NCI-H2107 treated with DMSO at 0.1 percent for 48 hours (cell line): ENCODE measurements at regions not wholly inside any gene's neighbourhood (a gene's known extent, or its start where the extent isn't known, plus 50 kb on each side); places are given as distances from the start of the nearest gene placed in this dataset.

Experiments used
- DNase-seq: peaks from one replicate; lab custom pipeline; 2025; ENCODE audit not compliant: unreplicated experiment; lab: John Stamatoyannopoulos, UW

DNA sequence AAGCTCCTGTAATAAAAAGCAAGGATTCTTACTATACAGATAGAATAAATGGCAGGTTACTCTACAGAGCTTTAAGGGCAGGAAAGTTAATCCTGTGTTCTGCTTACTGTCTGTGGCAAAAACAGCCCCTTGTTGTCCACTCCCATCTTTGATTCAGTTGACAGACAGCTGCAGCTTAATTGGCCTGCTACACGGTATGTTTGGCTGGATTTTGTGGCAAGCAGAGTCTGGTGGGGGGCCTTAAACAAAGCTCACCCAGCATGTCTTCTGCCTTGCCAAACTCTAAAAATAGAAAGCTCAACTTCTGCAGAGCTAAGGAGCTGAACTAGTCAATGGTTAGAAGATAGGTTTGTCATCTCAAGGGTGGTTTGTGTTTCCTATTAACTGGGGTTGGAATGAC is 407.2 kb downstream of the HLX start:
- DNase-seq = no peak

DNA sequence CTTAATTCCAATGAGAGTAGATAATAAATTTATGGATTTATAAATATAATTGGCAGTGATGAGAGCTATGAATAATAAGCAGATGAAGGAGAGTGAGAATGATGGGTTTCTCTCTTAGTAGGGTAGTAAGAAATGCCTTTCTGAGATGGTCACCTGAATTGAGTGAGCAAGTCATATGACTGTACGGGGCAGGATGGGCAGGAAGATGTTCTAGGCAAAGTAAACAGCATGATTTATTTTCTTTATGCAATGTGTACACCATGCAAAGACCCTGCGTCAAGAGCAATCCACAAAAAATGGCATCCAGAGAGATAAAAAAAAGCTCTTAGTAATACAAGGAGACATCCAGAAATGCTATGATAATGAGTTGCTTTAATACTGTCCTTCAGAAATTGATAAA is 409.9 kb downstream of the HLX start:
- DNase-seq = no peak

DNA sequence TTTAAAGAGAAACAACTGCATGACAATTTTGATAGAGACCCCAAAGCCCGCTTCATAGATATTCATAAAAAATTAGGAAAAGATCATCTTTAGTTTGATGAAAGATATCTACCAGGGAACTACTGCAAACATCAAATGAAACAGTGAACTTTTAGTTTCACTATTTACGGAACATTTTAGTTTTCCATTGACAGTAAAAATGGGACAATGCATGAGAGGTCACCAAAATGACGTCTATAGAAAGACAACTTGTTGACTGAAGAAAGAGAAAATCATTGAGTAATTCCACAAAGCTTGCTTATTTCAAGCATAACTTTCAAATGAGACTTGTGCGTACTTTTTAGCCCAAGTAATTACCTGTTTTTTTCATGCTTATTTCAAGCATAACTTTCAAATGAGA is 411.4 kb downstream of the HLX start:
- DNase-seq = no peak

DNA sequence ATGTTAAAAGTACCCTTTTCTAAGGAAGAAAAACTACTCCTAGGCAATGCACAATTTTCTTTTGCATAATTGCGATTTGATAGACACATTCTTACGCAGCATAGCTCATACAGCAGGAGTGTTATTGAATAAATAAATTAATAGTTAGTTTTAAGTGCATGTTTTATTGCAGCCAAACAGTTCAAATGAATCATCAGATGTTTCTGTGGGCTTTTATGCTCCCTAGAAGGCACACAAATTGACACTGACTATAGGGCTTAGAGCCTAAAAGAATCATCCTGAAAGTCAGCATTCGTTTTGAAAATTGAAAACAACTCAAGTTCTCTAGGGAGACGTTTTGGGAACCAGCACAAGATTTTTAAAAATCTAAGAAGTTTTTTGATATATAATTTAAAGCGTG is 411.9 kb downstream of the HLX start:
- no peak for DNase-seq

DNA sequence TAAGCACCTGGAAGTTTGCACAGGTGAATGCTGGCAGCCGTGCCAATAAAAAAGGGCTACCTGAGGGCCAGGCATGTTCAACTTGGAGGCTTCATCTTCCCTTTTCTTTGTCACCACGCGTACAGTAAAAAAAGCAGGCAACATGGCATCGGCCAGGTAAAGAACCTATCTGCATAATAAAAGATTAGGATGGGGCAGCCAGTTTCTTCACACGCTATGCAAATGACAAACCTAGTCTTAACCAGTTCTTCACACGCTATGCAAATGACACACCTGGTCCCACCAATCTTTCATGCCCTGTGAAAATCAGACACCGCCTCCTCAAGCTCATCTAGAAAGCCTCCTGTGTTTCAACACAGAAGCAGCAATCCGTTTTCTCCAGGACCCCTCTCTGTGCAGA is 413.4 kb downstream of the HLX start:
- no peak for DNase-seq

DNA sequence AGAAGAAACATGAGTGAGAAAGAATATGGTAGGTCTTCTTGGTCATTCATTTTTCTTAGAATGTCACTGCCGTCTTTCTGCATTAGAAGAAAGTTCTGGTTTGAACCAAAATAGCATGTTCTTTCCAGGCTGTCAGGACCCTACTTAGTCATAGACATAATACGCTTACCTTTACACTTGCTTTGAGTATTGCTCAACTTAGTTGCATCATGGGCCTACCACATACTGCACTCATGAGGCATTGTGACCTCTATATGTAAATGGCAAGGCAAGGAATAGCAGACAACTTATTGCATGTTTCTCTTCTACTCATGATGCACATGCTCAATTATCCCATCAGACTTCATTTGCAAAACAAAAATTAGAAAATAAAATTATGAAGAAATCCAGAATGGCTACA is 415.0 kb downstream of the HLX start:
- DNase-seq = no peak

DNA sequence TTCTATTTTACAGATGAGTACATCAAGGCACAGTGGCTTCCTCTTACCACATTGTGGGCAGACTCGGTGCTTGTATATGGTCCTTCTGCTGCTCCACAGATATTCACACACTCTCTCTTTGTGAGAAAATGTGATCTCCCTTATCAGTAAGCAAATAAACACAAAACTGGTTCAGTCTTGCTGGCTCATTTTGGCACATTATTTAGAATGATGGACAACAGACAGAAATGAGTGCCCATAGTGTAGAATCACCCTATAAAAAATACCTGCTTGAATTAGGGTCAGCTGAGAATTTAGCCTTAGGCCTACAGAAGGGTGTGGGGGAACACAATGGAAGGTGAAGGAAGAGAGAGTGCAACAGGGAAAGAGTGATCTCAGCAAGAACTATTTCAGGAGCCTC is 423.1 kb downstream of the HLX start:
- DNase-seq = no peak

DNA sequence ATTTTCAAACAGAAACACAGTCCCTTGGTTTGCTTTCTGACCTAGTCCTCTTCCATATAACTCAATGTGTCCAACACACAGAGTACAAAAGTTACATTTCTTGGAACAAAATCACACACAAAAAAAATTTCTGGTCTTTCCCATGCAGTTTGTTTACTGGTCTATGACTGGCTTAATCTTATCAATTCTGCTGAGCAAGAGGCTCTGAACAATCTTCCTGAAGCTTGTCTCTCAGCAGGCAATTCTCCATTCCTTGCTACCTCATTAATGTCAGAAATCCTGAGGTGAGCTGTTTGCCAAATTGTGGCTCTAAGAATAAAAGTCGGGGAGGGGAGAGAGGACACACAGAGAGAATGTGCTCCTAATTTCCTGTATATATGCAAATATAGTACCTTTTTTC is 423.6 kb downstream of the HLX start:
- DNase-seq = no peak

DNA sequence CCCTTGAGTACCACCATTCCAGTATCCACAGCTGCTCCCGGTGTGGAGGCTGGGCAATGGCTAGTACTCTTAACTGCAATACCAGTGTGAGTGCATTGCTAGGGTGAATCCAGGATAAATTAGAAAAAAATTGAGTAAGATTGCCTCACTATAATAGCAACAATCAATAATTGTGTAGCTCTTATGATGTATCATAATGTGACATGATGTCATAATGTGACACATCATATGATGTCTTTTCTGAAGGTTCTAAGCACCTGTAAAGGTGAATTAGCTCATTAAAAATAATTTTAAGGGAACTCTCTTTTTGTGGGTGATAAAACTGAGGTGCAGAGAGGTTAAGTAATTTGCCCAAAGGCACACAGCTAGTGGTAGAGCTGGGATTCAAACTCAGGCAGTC is 424.4 kb downstream of the HLX start:
- DNase-seq = no peak

DNA sequence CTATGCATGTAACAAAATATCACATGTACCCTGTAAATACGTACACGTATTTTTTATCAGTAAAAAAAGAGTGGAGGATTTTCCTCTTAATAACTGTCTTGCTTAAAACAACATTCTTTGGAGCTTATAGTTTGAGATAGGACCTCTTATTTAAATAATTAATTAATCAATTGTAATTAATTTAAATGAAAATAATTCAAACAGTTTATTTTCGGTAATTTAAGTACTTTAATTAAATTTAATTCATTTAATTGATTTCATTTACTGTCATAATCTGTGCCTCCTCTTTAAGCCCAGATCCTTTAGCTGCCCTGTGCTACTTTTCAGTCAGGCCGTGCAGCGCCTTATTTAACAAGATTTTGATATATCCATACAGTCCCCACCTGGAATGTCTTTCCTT is 427.0 kb downstream of the HLX start:
- no peak for DNase-seq

DNA sequence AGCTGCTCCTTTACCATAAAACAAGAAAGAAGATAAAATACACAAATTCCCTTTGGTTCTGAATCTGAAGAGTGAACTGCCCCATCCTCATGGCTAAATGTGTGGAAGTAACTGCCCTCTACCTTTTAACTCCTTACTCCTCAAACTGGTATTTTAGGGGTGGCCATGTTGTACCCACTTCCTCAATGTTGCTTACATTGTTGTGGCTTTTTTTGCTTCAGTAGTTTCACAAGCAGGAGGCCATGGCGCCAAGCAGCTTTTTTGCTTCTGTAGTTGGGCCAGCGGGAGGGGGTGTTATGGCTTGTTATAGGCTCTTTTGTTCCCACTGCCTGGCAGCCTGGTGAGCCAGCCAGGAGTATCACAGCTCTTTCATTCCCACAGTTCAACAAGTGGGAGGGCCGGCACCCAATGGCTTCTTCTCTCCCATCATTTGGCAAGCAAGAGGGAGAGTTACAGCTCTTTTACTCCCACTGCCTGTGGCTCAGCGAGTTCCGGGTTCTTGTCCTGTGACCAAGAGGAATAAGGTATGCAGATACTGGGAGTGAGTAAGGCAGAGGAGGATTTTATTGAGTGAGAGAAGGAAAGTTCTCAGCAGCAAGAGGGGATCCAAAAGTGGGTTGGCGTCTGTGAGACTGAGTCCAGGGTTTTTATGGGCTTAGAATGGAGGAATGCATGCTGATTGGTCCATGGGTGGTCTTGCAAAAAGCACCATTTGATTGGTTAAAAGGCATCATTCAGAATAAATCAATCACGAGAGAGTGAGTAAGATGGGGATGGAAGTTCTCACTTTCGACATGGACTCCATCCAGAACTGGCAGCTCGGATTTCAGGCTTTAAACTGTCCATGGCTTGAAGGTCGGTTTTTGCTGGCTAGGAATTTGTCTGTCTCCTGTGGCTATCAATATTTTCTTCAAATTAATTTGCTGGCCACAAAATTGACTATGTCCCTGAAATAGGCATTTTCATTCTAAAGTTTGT is 429.6 kb downstream of the HLX start:
- no peak for DNase-seq

DNA sequence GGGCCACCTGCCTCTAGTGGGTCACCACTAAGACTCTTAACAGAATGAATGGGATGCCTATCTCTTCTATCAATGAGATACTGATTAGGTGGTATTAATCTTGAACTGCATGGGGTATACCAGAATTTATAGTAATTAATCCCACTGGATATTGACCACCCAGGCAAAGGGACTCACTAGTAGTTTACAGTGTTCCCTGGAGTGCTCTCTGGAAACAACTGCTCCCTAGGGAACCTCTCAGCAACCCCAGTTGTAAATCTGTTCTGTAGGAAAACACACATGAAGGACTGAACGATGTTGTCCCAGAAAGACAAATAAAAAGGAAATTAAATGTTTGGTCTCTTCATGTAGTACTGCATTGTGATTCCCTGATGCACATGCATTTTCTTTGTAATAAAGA is 430.5 kb downstream of the HLX start:
- peak; percentile 90 for DNase-seq

DNA sequence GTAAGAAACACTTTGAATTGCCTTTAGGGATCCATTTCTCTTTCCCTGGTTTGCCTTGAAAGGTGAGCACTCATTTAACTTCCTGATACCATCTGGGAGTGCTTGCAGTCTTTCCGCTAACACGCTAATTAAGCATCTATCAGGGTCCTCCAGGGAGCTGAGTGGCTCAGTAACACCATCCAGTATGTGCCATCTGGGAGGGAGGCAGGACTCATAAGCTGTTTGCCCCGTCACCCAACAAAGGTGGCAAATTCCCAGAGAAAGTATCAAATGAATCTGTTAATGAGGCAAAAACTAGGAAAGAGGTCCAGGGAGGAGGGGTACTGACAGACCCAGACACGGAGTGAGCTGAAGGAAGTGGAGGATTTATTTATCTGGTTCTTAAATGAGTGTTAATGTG is 430.9 kb downstream of the HLX start:
- DNase-seq = peak; percentile 90

DNA sequence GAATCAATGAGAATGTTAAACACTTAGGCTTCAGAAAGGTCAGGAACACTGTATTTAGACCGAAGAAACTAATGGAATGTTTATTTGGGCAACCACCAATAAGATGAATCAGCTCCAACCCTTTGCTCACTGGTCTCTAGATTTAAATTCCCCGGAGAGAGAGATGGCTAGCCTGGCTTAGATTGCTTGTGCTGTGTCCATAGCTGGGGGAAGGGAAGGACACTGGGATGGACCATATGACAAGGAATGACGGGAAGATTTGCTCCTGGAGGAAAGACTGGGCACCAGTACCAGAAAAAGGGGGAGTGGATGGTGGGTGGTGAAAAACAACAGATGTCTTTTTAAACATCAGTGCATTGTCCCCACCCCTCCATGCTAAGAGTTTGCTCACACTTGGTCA is 426.6 kb downstream of the DUSP10 start:
- no peak for DNase-seq

DNA sequence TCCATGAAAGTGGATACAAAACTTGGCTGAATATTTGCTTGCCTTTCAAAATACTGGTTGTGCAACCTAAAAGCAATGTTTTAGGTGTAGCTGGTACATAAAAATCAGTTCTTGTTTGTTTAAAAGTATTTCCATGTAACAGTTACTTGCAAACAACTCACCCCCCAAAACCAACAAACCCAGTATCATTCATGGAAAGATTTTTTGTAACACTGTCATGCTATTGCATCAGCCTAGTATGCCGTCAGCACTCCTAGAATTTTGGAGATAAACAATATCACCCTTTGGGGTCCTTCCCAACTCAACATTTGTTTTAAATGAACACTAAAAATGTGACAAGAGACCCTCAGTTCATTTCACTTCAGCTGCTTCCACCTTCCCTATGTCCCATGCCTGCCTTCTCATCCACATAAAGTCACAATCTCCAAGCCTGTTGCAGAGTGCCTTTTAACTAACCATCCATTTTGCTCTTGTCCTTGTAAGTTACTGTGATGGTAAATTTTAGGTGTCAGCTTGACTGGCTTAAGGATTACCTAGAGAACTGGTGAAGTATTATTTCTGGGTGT is 425.3 kb downstream of the DUSP10 start:
- no peak for DNase-seq

DNA sequence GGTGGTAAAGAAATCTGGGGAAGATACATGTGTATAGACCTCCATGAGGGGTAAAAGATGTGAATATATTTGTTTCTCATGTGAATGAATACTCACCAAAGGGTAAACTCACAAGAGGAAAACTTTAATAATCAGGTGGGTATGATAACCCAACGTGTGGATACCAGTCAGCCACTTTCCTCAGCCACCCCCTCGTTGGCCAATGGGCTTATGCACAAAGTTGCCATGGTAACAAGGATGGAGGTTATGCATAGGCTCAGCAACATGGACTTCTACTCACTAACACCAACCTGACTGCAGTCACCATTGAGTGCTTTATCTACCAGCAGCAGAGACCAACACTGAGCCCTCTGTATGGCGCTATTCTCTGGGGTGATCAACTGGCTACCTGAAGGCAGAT is 424.4 kb downstream of the DUSP10 start:
- no peak for DNase-seq

DNA sequence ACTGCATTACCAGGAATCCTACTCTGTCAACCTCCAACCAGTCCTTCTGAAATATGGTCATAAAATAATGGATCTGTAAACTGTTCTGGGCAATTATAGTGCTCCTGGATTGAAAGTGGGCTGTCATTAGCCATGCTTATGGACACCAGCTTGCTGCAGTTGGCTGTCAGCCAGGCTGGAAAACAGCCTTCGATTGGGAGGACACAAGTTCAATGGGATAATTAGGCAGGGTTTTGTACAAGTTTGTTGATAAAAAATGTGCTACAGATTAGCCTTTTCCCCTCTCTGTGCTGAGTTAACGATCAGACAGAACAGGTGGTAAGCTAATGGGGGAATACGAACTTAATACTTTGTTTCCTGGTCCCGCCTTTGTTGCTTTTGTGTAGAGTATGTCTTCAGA is 413.9 kb downstream of the DUSP10 start:
- peak; percentile 85 for DNase-seq

DNA sequence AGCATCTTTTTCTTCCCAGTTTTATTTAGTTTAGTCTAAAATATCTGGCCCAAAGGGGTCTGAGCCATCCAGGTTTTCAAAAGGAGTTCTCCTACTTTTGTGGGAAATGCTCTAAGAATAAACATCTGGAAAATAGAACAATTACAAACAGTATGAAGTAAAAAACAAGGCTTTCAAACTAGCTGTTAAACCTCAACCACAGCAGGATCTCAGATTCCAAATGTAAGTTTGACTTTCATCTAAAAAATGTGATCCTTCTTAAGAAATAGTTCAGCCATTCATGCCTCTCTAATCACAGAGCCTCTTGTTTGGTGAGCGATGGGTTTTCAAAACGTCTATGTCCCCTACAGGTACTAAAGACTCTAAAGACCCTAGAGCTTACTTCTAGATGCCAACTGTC is 413.5 kb downstream of the DUSP10 start:
- no peak for DNase-seq

DNA sequence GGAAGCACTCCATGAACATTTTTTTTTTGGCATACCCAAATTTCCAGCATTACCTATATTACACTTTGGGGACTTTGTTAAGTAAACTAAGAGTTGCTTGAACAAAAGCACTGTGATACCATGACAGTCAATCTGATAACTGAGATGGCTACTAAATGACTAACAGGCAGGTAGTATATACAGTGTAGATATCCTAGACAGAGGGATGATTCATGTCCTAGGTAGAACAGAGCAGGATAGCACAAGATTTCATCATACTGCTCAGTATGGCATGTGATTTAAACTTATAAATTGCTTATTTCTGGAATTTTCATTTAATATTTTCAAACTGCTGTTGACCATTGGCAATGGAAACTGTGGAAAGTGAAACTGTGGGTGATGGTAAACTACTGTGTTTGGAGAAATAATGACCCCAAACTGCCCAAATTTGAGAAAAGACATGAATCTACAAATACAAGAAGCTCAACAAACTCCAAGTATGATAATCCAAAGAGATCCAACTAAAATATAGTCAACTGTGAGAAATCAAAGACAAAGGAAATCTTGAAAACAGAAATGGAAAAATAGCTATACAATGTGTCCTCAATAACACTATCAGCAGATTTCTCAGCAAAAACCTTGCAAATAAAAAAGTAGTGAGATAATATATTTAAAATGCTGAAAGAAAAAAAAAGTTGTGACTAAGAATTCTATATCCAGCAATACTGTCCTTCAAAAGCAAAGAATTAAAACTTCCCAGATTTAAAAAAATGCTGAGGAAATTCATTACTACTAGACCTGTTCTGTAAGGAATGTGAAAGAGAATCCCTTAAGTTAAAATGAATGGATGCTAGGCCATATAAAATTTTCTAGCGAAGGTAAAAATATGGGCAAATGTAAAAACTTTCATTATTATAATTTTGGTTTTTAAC is 410.4 kb downstream of the DUSP10 start:
- DNase-seq = no peak

DNA sequence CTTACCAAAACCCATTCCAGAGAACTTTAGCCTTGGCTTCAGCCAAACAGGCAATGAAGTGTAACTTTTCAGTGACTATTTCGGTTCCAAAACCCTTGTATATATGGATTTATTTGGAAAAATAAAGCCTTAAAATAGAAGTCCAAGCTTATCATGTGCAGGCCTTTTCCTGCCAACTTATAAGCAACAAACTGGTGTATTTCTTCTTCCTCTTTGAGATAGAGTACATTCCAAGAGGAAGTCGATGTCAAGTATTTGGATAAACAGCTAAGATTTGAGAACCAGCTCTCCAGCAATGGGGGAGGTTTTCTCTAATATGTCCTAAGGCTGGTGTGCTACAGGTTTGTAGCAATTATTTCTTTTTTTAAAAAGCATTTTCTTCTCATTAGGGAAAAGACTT is 407.8 kb downstream of the DUSP10 start:
- no peak for DNase-seq

DNA sequence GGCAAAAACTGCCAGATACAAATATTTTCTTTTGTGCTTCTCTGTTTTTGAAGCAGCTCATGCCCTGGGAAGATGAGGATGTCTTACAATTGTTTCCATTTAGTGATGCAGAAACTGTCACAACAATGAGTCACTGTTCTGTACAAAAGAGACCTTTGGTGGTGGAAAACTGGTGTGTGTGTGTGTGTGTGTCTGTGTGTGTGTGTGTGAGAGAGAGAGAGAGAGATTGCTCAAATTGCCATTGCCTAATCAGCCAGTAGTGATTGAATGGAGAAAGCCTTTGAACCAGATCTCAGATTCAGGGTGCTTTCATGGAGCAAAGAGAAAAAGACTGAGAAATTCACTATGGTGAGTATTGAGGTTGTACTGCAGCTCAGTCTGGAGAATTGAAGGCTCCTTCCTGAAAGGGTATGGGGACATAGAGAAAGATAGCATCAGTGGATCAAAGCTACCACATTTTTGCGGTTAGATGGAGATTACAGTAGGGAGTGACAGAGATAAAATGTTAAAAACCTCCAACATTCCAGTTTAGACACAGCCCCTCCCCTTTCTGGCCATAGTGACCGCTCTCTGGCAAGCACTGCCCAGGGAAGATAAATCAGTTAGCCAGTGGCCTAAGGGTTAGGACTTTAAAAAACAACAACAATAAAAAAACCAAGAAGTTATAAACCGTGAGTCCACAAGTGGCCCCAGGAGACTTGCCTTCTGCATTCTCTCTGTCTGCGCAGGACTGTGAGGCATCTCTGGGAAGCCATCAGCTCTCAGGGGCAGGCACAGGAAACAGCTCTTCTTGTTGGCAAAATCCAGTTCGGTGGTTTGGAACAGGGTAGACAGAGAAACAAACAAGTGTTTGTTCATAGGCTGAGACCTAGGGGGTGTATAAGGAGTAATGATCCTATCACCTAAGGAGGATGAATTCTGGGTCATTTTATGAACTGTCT is 406.5 kb downstream of the DUSP10 start:
- DNase-seq = no peak
